ENCODE measurements at regions not wholly inside any gene's neighbourhood (a gene's known extent, or its start where the extent isn't known, plus 50 kb on each side); places are given as distances from the start of the nearest gene placed in this dataset.

DNA sequence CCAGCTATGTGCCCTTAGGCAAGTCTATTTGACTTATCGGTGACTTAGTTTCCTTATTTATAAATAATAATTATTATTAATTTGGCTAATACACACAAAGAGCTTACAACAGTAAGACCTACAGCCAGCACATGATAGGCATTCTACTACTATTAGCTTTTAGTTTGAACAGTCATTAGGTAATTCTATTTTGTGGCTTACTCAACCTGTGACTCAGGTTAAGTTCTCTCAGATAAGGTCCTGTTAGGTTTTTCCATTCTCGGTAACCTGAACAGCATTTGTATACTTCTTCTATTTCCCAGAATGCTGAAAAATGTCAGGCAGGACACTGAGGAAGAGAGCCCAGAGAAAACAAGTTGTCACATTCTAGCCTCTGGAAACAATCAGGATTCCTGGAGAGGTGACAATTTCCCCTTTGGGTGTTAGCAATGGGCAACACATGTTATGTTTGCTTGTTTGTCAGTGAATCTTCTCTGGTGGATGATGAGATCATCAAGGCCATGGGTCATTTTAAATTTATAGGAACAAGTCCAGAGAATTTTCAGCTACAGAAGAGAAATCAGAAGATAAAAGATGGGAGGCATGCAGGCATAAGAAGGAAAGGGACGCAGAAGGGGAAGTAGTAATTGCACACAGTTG, 2144.7 kb downstream of the PCDH7 start:
- no peak for TF ChIP-seq CTCF (IDR thresholded peaks at IDR 0.05)
- no peak for TF ChIP-seq POLR2A (IDR thresholded peaks at IDR 0.05; ENCODE audit: low read length)
- TF ChIP-seq ESRRA (IDR thresholded peaks at IDR 0.05; ENCODE audit: borderline replicate concordance, low read length) = no peak
